Activated naive CD8-positive, alpha-beta T cell treated with anti-CD3 and anti-CD28 coated beads, Interleukin-2, amount 50 U/mL, for 16 hours (primary cell): ENCODE measurements at regions not wholly inside any gene's neighbourhood (a gene's known extent, or its start where the extent isn't known, plus 50 kb on each side); places are given as distances from the start of the nearest gene placed in this dataset.

ENCODE experiments used
- DNase-seq: peaks from one replicate; pipeline ENCODE4 v3.0.0-alpha.2; 2020; ENCODE audit warnings: low read depth, low spot score

GRCh38 chr5:15447209-15447608 lies 52.8 kb upstream of the FBXL7 start:
- DNase-seq, result no peak

GRCh38 chr5:15446552-15446951 lies 53.4 kb upstream of the FBXL7 start:
- DNase-seq, result no peak

GRCh38 chr5:15442193-15442570 lies 57.8 kb upstream of the FBXL7 start:
- no peak for DNase-seq

GRCh38 chr5:15441433-15442192 lies 58.4 kb upstream of the FBXL7 start:
- DNase-seq, result no peak

GRCh38 chr5:15440434-15440833 lies 59.5 kb upstream of the FBXL7 start:
- no peak for DNase-seq

GRCh38 chr5:15439801-15440200 lies 60.2 kb upstream of the FBXL7 start:
- no peak for DNase-seq

GRCh38 chr5:15433709-15434108 lies 66.3 kb upstream of the FBXL7 start:
- DNase-seq, result no peak

- no peak for DNase-seq
These were observed 68.1 kb upstream of the FBXL7 start for GRCh38 chr5:15431923-15432322.

GRCh38 chr5:15425766-15426165 lies 74.2 kb upstream of the FBXL7 start:
- no peak for DNase-seq

GRCh38 chr5:15424769-15425168 lies 75.2 kb upstream of the FBXL7 start:
- no peak for DNase-seq

- no peak for DNase-seq
These were observed 78.0 kb upstream of the FBXL7 start for GRCh38 chr5:15421921-15422412.

- DNase-seq, result no peak
These were observed 78.6 kb upstream of the FBXL7 start for GRCh38 chr5:15421381-15421780.

- no peak for DNase-seq
These were observed 79.8 kb upstream of the FBXL7 start for GRCh38 chr5:15420201-15420600.

- DNase-seq, result no peak
These were observed 82.8 kb upstream of the FBXL7 start for GRCh38 chr5:15417156-15417555.

GRCh38 chr5:15406478-15406877 lies 93.5 kb upstream of the FBXL7 start:
- no peak for DNase-seq

- DNase-seq, result no peak
These were observed 106.8 kb upstream of the FBXL7 start for GRCh38 chr5:15393146-15393545.

- DNase-seq, result no peak
These were observed 108.1 kb upstream of the FBXL7 start for GRCh38 chr5:15391704-15392397.

GRCh38 chr5:15388866-15389265 lies 111.1 kb upstream of the FBXL7 start:
- DNase-seq, result no peak

- no peak for DNase-seq
These were observed 112.0 kb upstream of the FBXL7 start for GRCh38 chr5:15387931-15388524.

- DNase-seq, result no peak
These were observed 113.9 kb upstream of the FBXL7 start for GRCh38 chr5:15386122-15386521.

- no peak for DNase-seq
These were observed 114.4 kb upstream of the FBXL7 start for GRCh38 chr5:15385553-15385952.

- DNase-seq, result no peak
These were observed 114.9 kb upstream of the FBXL7 start for GRCh38 chr5:15385037-15385436.

- DNase-seq, result no peak
These were observed 115.4 kb upstream of the FBXL7 start for GRCh38 chr5:15384581-15384980.
